RWPE1 (cell line): ENCODE measurements at regions not wholly inside any gene's neighbourhood (a gene's known extent, or its start where the extent isn't known, plus 50 kb on each side); places are given as distances from the start of the nearest gene placed in this dataset.

Source experiments
- CTCF ChIA-PET: fragments of 350-600 bp; sonication (Branson Sonifier 250); formaldehyde crosslinking; extraction: SDS; loops from one replicate; lab custom pipeline; 2021; lab: Yijun Ruan, JAX
- POLR2A ChIA-PET: fragments of 400-600 bp; formaldehyde crosslinking; extraction: SDS; loops from one replicate; lab custom pipeline; 2020; ENCODE audit warnings: antibody characterized with exemption; ENCODE audit not compliant: low non-redundant PET; lab: Yijun Ruan, JAX
- DNase-seq: peaks from one replicate; pipeline ENCODE4 v3.0.0; 2012; ENCODE audit warnings: low spot score
- H3K27ac ChIP-seq: fragments of 450-650 bp; 2 replicates; pipeline ENCODE4 v1.5.1; 2017
- TF ChIP-seq, protein P1 (sequence below): fragments of 450-650 bp; conservative IDR thresholded peaks from 2 replicates; pipeline ENCODE4 v1.5.1; 2017; ENCODE audit warnings: low read depth, mild to moderate bottlenecking

DNA sequence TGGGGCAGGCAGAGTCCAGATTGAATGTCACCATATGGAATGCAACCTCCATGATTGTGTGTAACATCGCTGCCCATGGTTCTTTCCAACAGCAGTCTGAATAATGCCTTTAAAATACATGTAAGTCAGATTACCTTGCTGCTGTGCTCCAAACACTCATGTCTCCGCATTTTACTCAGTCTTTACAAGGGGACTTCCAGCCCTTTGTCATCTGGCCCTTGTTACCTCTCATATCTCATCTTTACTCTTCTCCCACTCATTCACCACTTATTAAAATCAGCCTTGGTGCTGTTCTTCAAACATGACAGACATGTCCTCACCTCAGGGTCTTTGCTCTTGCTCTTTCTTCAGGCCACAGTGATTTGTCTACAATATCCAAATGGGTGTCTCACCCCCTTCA, 200.4 kb upstream of the GYPA start:
- POLR2A ChIA-PET = no interaction called here
- CTCF ChIA-PET = no interaction called here
- TF ChIP-seq, protein P1, sequence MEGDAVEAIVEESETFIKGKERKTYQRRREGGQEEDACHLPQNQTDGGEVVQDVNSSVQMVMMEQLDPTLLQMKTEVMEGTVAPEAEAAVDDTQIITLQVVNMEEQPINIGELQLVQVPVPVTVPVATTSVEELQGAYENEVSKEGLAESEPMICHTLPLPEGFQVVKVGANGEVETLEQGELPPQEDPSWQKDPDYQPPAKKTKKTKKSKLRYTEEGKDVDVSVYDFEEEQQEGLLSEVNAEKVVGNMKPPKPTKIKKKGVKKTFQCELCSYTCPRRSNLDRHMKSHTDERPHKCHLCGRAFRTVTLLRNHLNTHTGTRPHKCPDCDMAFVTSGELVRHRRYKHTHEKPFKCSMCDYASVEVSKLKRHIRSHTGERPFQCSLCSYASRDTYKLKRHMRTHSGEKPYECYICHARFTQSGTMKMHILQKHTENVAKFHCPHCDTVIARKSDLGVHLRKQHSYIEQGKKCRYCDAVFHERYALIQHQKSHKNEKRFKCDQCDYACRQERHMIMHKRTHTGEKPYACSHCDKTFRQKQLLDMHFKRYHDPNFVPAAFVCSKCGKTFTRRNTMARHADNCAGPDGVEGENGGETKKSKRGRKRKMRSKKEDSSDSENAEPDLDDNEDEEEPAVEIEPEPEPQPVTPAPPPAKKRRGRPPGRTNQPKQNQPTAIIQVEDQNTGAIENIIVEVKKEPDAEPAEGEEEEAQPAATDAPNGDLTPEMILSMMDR = no peak

DNA sequence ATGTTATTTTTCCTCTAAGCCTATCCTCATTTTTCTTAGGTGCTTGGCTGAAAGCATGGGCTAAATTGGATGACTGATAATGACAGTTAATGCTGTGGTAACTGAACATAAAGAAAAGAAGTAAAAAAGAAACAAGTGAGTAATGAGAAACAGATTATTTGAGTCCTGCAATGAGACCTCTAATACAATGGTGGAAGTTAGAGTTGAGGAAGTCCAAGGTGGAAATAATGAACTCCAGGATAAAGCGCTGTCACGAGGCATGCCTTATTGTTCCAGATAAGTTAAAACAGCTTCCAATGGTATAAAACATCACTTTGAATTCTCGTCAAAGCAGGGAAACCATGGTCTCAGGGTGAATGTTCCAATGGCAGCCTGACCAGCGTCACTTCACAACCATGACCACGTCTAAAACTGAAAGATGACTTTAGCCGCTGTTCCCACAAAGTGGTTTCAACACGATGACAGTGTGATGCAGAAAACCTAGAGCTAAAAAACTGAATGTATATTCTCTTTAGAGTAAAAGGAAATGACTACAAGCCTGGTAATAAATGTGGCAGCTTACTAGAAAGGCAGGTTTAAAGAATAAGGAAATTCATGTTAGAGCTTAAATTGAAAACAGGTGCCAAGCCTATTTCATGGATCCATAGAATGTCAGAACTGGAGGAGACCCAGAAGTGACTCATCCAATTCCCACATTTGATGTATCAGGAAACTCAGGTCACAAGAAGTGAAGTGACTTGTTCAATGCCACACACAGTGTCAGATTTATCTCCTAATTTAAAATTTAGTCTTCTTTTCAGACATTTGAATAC, 202.6 kb upstream of the GYPA start:
- H3K27ac ChIP-seq = no peak overlapping the region
- TF ChIP-seq, protein P1 = no peak
- ChIA-PET CTCF (no interaction called here), POLR2A (no interaction called here)
- DNase-seq = no peak

More for the DNA sequence above, 200.4 kb upstream of the GYPA start:
- H3K27ac ChIP-seq = no peak overlapping the region
- no peak for DNase-seq

DNA sequence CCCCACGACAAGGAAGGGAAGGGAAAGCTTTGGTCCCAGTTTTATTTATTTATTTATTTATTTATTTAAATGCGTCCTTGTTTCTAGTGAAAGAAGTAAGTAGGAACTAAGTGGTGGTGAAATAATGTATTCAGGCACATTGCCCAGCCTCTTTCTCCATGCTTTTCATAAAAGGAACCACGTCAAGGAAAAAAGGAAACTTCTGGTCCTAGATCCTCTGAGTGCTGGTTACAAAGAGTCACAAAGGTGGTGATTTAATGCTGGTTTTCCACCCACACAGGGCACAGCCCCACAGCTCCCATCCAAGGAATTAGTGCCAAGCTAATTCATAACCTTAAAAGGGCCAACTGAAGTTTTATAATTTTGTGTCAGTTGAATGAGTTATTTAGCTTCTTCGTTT, 206.6 kb upstream of the GYPA start:
- DNase-seq = no peak
- CTCF ChIA-PET = no interaction called here
- H3K27ac ChIP-seq = no peak overlapping the region
- TF ChIP-seq, protein P1 = no peak
- POLR2A ChIA-PET = no interaction called here

DNA sequence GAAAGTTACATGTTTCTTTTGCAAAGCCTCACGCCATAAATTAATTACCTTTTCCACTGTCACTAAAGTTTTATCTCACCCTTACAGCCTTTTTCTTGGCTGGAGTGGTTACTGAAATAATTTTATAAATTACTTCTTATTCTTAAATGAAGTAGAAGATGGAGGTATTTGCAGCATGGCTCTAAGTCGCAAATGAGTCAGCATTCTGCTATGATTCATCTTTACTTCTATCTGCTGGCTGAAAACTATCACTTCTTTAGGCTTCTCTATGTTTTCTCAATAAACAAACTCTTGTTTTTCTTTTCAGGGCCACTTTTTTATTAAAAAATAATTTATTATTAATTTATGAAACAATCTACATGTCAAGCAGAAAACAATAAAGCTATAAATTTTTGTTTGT, 210.2 kb upstream of the GYPA start:
- TF ChIP-seq, protein P1 = no peak
- no peak overlapping the region for H3K27ac ChIP-seq
- CTCF ChIA-PET = no interaction called here
- DNase-seq = no peak
- POLR2A ChIA-PET = no interaction called here

DNA sequence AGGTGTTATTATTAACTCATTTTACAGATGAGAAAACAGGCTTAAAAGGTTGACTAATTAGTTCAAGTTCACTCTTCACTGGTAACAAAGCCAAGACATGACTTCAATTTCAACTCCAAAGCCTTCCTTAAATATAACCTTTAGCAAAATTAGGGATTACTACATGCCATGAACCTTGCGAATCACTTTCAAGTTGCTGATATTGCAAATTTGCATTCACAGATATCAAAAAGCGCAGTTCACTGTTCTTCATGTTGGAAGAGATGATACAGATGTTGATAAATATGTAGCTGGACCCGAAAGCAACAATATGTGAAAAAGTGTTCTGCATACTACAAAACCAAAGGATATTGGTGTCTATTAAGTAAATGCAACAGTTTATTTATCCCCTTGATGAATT, 210.8 kb upstream of the GYPA start:
- TF ChIP-seq, protein P1 = no peak
- H3K27ac ChIP-seq = no peak overlapping the region
- ChIA-PET POLR2A (no interaction called here), CTCF (no interaction called here)
- no peak for DNase-seq

DNA sequence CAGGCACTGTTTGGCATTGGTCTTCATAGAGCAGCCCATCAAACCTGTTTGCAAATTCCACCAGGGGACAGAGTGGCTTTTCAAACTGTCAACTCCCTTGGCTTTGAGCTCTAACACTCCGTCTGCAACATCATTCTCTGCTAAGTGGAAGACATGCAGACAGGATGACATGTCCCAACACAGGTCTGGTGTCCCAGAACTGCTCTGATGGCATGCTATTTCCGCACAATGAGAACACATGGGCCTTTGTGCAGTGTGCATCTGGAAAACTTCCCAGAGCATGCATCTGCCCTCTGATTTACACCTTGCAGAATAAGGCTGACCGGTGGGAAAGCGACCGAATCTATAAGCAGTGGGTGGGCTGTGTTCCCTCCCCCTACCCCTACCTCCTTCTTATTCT, 212.8 kb upstream of the GYPA start:
- TF ChIP-seq, protein P1 = no peak; the same call in 1 of the 2 replicates
- peak overlapping the region; percentile 51 for H3K27ac ChIP-seq
- DNase-seq = no peak
- CTCF ChIA-PET = interaction anchor here (0.6 kb wide), 1 partner anchor 1121 kb away, joined by 3 read pairs; no protein-coding TSS in a partner anchor
- POLR2A ChIA-PET = no interaction called here
